Bronchial epithelial cell (primary cell): ENCODE measurements at regions not wholly inside any gene's neighbourhood (a gene's known extent, or its start where the extent isn't known, plus 50 kb on each side); places are given as distances from the start of the nearest gene placed in this dataset.
"Not testable (repeated sequence)": the region's sequence is repeated elsewhere in the genome, so short reads cannot be mapped to it uniquely, and the experiment has no call there.

Experiments used
- DNase-seq: peaks from one replicate; pipeline ENCODE4 v3.0.0-alpha.2; 2010; ENCODE audit warnings: low read depth
- FAIRE-seq: peaks from 2 replicates; lab custom pipeline; 2011; peaks lifted over from hg19 to GRCh38; lab: Jason Lieb, UNC
- H3K27me3 ChIP-seq: 2 replicates; pipeline ENCODE4 v1.5.1; 2011; ENCODE audit warnings: low read length; ENCODE audit not compliant: control insufficient read depth, insufficient read depth
- H3K36me3 ChIP-seq: 2 replicates; pipeline ENCODE4 v1.5.1; 2011; ENCODE audit warnings: low read length; ENCODE audit not compliant: control insufficient read depth, insufficient read depth
- H3K4me3 ChIP-seq: 2 replicates; pipeline ENCODE4 v1.5.1; 2011; ENCODE audit warnings: mild to moderate bottlenecking, low read depth, low read length, control low read depth
- TF ChIP-seq, protein P1 (sequence below): IDR thresholded peaks from 2 replicates; pipeline ENCODE4 v1.5.1; 2011; ENCODE audit warnings: mild to moderate bottlenecking, moderate library complexity, low read length, control low read depth, inconsistent platforms; ENCODE audit not compliant: insufficient read depth, severe bottlenecking

DNA sequence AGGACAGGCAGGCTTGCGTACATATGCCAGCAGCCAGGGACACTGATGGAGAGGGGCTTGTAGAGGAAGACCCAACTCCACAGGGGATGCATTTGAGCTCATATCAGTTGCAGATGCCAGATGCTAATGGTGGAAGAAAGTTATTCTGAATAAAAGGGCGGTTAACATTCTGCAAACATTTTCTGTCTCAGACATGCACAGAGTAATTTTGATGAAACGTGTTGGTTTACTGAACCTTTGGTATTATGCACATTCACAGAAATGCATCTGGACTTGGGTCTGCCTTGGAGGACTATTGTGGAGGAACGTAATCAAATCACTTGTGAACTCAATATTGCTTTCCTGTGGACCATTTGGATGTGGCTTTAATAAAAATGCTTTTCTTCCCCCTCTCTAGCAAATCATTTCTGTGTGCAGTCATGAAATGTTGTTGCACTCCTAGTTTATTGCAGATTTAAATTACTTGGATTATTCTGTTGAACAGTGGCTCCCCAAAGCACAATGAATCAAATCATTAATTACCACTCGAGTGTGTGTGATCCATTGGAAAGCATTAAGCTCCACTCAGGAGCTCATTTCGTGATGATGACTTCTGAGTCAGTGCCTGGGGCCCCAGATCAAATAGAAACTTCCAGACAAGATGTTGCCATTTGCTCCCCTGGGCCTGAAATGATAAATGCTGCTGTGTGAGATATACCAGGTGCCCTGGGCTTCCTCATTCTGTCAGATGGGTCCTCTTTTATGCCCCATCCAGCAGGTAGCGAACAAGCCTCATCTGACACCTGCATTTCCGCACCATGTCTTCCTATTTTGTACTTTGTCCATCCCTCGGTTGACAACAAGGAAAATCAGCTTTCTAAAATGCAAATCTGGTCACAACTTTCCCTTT, 697.0 kb upstream of the HS6ST1 start:
- Histone ChIP-seq H3K27me3 (no peaks in the 10 kb centered on the region), H3K4me3 (no peak overlapping the region), H3K36me3 (no peaks in the 10 kb centered on the region)
- FAIRE-seq, result no peak
- no peak for DNase-seq
- TF ChIP-seq, protein P1, sequence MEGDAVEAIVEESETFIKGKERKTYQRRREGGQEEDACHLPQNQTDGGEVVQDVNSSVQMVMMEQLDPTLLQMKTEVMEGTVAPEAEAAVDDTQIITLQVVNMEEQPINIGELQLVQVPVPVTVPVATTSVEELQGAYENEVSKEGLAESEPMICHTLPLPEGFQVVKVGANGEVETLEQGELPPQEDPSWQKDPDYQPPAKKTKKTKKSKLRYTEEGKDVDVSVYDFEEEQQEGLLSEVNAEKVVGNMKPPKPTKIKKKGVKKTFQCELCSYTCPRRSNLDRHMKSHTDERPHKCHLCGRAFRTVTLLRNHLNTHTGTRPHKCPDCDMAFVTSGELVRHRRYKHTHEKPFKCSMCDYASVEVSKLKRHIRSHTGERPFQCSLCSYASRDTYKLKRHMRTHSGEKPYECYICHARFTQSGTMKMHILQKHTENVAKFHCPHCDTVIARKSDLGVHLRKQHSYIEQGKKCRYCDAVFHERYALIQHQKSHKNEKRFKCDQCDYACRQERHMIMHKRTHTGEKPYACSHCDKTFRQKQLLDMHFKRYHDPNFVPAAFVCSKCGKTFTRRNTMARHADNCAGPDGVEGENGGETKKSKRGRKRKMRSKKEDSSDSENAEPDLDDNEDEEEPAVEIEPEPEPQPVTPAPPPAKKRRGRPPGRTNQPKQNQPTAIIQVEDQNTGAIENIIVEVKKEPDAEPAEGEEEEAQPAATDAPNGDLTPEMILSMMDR, result no peak

DNA sequence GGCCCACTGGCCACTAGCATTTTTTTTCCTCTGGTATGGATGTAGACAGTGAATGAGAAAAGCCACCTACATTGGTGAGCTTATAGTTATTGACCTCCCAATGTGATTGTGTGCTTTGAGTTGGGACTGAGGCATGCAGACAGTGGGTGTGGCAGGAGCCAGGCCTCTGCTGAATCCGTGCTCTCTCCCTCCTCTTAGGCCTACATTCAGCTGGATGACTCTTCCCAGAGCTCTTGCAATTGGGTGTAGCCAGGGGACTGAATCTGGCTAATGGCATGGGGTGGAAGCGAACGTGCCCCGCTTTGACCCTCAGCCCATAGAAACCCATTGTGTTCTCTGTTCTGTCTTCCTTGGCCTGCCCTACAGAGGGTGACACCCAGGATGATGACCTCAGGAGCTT, 698.3 kb upstream of the HS6ST1 start:
- DNase-seq (peak; percentile 5), FAIRE-seq (no peak)
- TF ChIP-seq, protein P1, result no peak
- Histone ChIP-seq H3K4me3 (no peak overlapping the region), H3K27me3 (no peaks in the 10 kb centered on the region), H3K36me3 (no peaks in the 10 kb centered on the region)

DNA sequence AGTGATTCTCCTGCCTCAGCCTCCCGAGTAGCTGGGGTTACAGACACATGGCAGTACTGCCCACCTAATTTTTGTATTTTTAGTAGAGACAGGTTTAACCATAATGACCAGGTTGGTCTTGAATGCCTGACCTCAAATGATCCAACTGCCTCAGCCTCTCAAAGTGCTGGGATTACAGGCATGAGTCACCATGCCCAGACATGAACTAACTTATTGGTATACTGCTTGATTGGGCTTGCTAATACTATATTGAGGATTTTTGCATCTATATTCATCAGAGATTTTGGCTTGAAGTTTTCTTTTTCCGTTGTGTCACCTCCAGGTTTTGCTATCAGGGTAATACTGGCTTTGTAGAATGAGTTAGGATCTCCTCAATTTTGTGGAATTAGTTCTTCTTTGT, 706.1 kb upstream of the HS6ST1 start:
- no peaks in the 10 kb centered on the region for H3K36me3 ChIP-seq
- FAIRE-seq (no peak), DNase-seq (peak; percentile 92)
- TF ChIP-seq, protein P1, result no peak
- no peaks in the 10 kb centered on the region for H3K27me3 ChIP-seq
- no peak overlapping the region for H3K4me3 ChIP-seq

DNA sequence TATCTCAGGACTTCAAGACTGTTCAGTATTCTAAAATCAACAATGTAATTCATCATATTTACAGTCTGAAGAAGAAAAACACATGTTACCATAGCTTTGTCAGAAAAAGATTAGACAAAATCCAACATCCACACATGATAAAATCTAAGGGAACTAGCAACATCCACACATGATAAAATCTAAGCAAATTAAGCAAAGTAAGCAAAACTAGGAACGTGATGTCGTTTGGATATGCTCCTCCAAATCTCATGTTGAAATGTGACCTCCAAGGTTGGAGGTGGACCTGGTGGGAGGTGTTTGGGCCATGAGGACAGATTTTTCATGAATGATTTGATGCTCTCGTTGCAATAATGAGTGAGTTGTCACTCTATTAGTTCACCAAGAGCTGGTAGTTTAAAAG, 717.3 kb upstream of the HS6ST1 start:
- TF ChIP-seq, protein P1, result no peak
- Histone ChIP-seq H3K27me3 (no peaks in the 10 kb centered on the region), H3K4me3 (no peak overlapping the region), H3K36me3 (no peaks in the 10 kb centered on the region)
- DNase-seq (no peak), FAIRE-seq (peak; percentile 7)

DNA sequence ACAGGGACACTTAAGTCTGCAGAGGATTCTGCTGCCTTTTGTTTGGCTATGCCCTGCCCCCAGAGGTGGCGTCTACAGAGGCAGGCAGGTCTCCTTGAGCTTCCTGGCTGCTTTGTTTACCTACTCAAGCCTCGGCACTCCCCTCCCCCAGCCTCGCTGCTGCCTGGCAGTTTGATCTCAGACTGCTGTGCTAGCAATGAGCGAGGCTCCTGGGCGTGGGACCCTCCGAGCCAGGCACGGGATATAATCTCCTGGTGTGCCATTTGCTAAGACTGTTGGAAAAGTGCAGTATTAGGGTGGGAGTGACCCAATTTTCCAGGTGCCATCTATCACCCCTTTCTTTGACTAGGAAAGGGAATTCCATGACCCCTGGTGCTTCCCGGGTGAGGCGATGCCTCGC, 725.0 kb upstream of the HS6ST1 start:
- not testable (repeated sequence) for FAIRE-seq, H3K27me3 ChIP-seq, H3K36me3 ChIP-seq, H3K4me3 ChIP-seq, DNase-seq

DNA sequence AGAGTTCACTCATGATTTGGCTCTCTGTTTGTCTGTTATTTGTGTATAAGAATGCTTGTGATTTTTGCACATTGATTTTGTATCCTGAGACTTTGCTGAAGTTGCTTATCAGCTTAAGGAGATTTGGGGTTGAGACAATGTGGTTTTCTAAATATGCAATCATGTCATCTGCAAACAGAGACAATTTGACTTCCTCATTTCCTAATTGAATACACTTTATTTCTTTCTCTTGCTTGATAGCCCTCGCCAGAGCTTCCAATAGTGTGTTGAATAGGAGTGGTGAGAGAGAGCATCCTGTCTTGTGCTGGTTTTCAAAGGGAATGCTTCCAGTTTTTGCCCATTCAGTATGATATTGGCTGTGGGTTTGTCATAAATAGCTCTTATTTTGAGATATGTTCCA, 727.8 kb upstream of the HS6ST1 start:
- H3K27me3 ChIP-seq, FAIRE-seq, DNase-seq, H3K4me3 ChIP-seq, H3K36me3 ChIP-seq: not testable (repeated sequence)

DNA sequence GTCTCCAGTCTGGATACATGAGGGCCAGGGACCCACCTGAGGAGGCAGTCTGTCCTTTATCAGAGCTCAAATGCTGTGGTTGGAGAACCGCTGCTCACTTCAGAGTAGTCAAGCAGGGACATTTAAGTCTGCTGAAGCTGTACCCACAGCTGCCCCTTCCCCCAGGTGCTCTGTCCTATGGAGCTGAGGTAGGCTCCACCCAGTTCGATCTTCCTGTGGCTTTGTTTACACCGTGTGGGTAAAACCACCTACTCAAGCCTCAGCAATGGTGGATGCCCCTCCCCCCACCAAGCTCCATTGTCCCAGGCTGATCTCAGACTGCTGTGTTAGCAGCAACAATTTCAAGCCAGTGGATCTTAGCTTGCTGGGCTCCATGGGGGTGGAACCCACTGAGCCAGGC, 731.4 kb upstream of the HS6ST1 start:
- Histone ChIP-seq H3K36me3 (no peaks in the 10 kb centered on the region), H3K27me3 (no peaks in the 10 kb centered on the region), H3K4me3 (no peak overlapping the region)
- FAIRE-seq (peak; percentile 7), DNase-seq (no peak)
- TF ChIP-seq, protein P1, result no peak
